ENCODE measurements at regions not wholly inside any gene's neighbourhood (a gene's known extent, or its start where the extent isn't known, plus 50 kb on each side); places are given as distances from the start of the nearest gene placed in this dataset.

GRCh38 chr2:5980450-5981190 lies 288.4 kb downstream of the SOX11 start:
- intact Hi-C loops (cut with DNase I) = no loop called here
- DNase-seq (ENCODE audit: low spot score) = no peak

- no peak for DNase-seq (ENCODE audit: low spot score)
- intact Hi-C loops (cut with DNase I) = no loop called here
Measured at GRCh38 chr2:5982193-5982902, 290.2 kb downstream of the SOX11 start.

- intact Hi-C loops (cut with DNase I) = no loop called here
- DNase-seq (ENCODE audit: low spot score) = no peak
Measured at GRCh38 chr2:5982903-5983265, 290.7 kb downstream of the SOX11 start.

GRCh38 chr2:5983511-5984272 lies 291.5 kb downstream of the SOX11 start:
- intact Hi-C loops (cut with DNase I) = no loop called here
- DNase-seq (ENCODE audit: low spot score) = no peak

GRCh38 chr2:5984273-5984655 lies 292.1 kb downstream of the SOX11 start:
- intact Hi-C loops (cut with DNase I) = no loop called here
- no peak for DNase-seq (ENCODE audit: low spot score)

- intact Hi-C loops (cut with DNase I) = no loop called here
- DNase-seq (ENCODE audit: low spot score) = no peak
Measured at GRCh38 chr2:5984946-5985345, 292.8 kb downstream of the SOX11 start.

GRCh38 chr2:5985536-5986385 lies 293.6 kb downstream of the SOX11 start:
- no peak for DNase-seq (ENCODE audit: low spot score)
- intact Hi-C loops (cut with DNase I) = no loop called here

GRCh38 chr2:5986801-5987787 lies 294.9 kb downstream of the SOX11 start:
- DNase-seq (ENCODE audit: low spot score) = no peak

GRCh38 chr2:5988120-5988519 lies 295.9 kb downstream of the SOX11 start:
- intact Hi-C loops (cut with DNase I) = no loop called here

More at GRCh38 chr2:5986801-5987787, 294.9 kb downstream of the SOX11 start:
- intact Hi-C loops (cut with DNase I) = no loop called here

GRCh38 chr2:5990086-5990485 lies 297.9 kb downstream of the SOX11 start:
- no peak for DNase-seq (ENCODE audit: low spot score)
- intact Hi-C loops (cut with DNase I) = no loop called here

More at GRCh38 chr2:5988120-5988519, 295.9 kb downstream of the SOX11 start:
- no peak for DNase-seq (ENCODE audit: low spot score)

- intact Hi-C loops (cut with DNase I) = no loop called here
- DNase-seq (ENCODE audit: low spot score) = no peak
Measured at GRCh38 chr2:5991305-5991968, 299.3 kb downstream of the SOX11 start.

- no peak for DNase-seq (ENCODE audit: low spot score)
- intact Hi-C loops (cut with DNase I) = no loop called here
Measured at GRCh38 chr2:5995832-5996231, 303.6 kb downstream of the SOX11 start.

GRCh38 chr2:6008186-6008585 lies 316.0 kb downstream of the SOX11 start:
- DNase-seq (ENCODE audit: low spot score) = no peak
- intact Hi-C loops (cut with DNase I) = no loop called here

- DNase-seq (ENCODE audit: low spot score) = no peak
- intact Hi-C loops (cut with DNase I) = no loop called here
Measured at GRCh38 chr2:6008726-6009125, 316.5 kb downstream of the SOX11 start.

GRCh38 chr2:6010163-6010562 lies 318.0 kb downstream of the SOX11 start:
- no peak for DNase-seq (ENCODE audit: low spot score)
- intact Hi-C loops (cut with DNase I) = no loop called here

- no peak for DNase-seq (ENCODE audit: low spot score)
- intact Hi-C loops (cut with DNase I) = no loop called here
Measured at GRCh38 chr2:6011921-6012320, 319.7 kb downstream of the SOX11 start.

- intact Hi-C loops (cut with DNase I) = no loop called here
- DNase-seq (ENCODE audit: low spot score) = no peak
Measured at GRCh38 chr2:6017736-6018286, 325.6 kb downstream of the SOX11 start.

- intact Hi-C loops (cut with DNase I) = no loop called here
- no peak for DNase-seq (ENCODE audit: low spot score)
Measured at GRCh38 chr2:6024229-6024628, 332.0 kb downstream of the SOX11 start.

Measured in posterior vena cava (tissue), 2 donors.